ENCODE measurements at regions not wholly inside any gene's neighbourhood (a gene's known extent, or its start where the extent isn't known, plus 50 kb on each side); places are given as distances from the start of the nearest gene placed in this dataset.

DNA sequence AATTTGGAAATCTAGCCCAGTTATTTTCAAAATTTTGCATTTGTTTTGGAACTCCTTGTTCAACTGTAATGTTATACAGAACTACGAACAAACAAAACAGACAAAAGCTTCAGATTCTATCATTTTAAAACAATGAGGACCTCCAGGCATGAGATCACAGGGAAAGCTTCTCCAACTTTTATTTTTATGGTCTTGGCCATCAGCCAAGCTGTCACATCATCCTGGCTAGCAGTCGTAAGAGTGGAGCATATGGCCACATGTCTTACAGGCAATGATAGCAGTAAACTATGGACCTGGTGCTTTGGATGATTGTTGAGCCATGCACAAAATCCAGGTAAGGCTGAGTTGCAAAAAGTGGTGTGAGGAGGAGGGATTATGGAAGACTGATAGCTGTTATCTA, 299.6 kb downstream of the LMX1A start:
- TF ChIP-seq, protein P1, sequence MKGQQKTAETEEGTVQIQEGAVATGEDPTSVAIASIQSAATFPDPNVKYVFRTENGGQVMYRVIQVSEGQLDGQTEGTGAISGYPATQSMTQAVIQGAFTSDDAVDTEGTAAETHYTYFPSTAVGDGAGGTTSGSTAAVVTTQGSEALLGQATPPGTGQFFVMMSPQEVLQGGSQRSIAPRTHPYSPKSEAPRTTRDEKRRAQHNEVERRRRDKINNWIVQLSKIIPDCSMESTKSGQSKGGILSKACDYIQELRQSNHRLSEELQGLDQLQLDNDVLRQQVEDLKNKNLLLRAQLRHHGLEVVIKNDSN (IDR thresholded peaks at IDR 0.05; ENCODE audit: borderline replicate concordance, low read depth): no peak
- no peak for TF ChIP-seq EP300 (IDR thresholded peaks at IDR 0.05; ENCODE audit: borderline replicate concordance in 1 of 2, low read depth in 1 of 2, low read length in 1 of 2)
- TF ChIP-seq, protein P2, sequence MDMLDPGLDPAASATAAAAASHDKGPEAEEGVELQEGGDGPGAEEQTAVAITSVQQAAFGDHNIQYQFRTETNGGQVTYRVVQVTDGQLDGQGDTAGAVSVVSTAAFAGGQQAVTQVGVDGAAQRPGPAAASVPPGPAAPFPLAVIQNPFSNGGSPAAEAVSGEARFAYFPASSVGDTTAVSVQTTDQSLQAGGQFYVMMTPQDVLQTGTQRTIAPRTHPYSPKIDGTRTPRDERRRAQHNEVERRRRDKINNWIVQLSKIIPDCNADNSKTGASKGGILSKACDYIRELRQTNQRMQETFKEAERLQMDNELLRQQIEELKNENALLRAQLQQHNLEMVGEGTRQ (IDR thresholded peaks at IDR 0.05; ENCODE audit: borderline replicate concordance, low read depth, low read length): no peak
- TF ChIP-seq RCOR1 (IDR thresholded peaks at IDR 0.05; ENCODE audit: low read length): no peak
- TF ChIP-seq JUND (IDR thresholded peaks at IDR 0.05): no peak
- no peak for TF ChIP-seq NFIC (IDR thresholded peaks at IDR 0.05; ENCODE audit: borderline replicate concordance)
- no peak for TF ChIP-seq SMC3 (IDR thresholded peaks at IDR 0.05; ENCODE audit: low read depth, low read length)
- TF ChIP-seq EZH2phosphoT487 (IDR thresholded peaks at IDR 0.05; ENCODE audit: borderline replicate concordance, low read depth): no peak
- no peak for TF ChIP-seq RFX5 (IDR thresholded peaks at IDR 0.05; ENCODE audit: low read length)
- TF ChIP-seq, protein P3, sequence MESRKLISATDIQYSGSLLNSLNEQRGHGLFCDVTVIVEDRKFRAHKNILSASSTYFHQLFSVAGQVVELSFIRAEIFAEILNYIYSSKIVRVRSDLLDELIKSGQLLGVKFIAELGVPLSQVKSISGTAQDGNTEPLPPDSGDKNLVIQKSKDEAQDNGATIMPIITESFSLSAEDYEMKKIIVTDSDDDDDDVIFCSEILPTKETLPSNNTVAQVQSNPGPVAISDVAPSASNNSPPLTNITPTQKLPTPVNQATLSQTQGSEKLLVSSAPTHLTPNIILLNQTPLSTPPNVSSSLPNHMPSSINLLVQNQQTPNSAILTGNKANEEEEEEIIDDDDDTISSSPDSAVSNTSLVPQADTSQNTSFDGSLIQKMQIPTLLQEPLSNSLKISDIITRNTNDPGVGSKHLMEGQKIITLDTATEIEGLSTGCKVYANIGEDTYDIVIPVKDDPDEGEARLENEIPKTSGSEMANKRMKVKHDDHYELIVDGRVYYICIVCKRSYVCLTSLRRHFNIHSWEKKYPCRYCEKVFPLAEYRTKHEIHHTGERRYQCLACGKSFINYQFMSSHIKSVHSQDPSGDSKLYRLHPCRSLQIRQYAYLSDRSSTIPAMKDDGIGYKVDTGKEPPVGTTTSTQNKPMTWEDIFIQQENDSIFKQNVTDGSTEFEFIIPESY (IDR thresholded peaks at IDR 0.05; ENCODE audit: borderline replicate concordance, low read depth): no peak
- TF ChIP-seq, protein P4, sequence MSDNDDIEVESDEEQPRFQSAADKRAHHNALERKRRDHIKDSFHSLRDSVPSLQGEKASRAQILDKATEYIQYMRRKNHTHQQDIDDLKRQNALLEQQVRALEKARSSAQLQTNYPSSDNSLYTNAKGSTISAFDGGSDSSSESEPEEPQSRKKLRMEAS (IDR thresholded peaks at IDR 0.05; ENCODE audit: low read depth): no peak
- TF ChIP-seq MXI1 (IDR thresholded peaks at IDR 0.05; ENCODE audit: low read depth, low read length): no peak
- no peak for TF ChIP-seq CHD2 (IDR thresholded peaks at IDR 0.05; ENCODE audit: low read length, partially characterized antibody)
- TF ChIP-seq, protein P5, sequence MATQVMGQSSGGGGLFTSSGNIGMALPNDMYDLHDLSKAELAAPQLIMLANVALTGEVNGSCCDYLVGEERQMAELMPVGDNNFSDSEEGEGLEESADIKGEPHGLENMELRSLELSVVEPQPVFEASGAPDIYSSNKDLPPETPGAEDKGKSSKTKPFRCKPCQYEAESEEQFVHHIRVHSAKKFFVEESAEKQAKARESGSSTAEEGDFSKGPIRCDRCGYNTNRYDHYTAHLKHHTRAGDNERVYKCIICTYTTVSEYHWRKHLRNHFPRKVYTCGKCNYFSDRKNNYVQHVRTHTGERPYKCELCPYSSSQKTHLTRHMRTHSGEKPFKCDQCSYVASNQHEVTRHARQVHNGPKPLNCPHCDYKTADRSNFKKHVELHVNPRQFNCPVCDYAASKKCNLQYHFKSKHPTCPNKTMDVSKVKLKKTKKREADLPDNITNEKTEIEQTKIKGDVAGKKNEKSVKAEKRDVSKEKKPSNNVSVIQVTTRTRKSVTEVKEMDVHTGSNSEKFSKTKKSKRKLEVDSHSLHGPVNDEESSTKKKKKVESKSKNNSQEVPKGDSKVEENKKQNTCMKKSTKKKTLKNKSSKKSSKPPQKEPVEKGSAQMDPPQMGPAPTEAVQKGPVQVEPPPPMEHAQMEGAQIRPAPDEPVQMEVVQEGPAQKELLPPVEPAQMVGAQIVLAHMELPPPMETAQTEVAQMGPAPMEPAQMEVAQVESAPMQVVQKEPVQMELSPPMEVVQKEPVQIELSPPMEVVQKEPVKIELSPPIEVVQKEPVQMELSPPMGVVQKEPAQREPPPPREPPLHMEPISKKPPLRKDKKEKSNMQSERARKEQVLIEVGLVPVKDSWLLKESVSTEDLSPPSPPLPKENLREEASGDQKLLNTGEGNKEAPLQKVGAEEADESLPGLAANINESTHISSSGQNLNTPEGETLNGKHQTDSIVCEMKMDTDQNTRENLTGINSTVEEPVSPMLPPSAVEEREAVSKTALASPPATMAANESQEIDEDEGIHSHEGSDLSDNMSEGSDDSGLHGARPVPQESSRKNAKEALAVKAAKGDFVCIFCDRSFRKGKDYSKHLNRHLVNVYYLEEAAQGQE (IDR thresholded peaks at IDR 0.05; ENCODE audit: low read depth, low read length): no peak
- TF ChIP-seq RXRA (IDR thresholded peaks at IDR 0.05; ENCODE audit: borderline replicate concordance, low read depth): no peak
- no peak for TF ChIP-seq TEAD4 (IDR thresholded peaks at IDR 0.05; ENCODE audit: borderline replicate concordance, insufficient read depth)
- no peaks in the 10 kb centered on the region for H4K20me1 ChIP-seq (ENCODE audit: insufficient read depth)
- CTCF ChIA-PET: interaction anchor here (1.8 kb wide), 1 partner anchor 17 kb away, joined by 5 read pairs; no protein-coding TSS in a partner anchor

More for the DNA sequence above, 299.6 kb downstream of the LMX1A start:
- Histone ChIP-seq H3K79me2 (ENCODE audit: insufficient read depth) (no peaks in the 10 kb centered on the region), H3K4me2 (no peak overlapping the region), H3K9me2 (no peaks in the 10 kb centered on the region), H3K27ac (ENCODE audit: low read depth in 2 of 2, low read length in 1 of 2) (no peak overlapping the region), H3K4me3 (ENCODE audit: low read depth in 2 of 2, low read length in 1 of 2) (no peak overlapping the region), H3K4me1 (ENCODE audit: control insufficient read depth in 1 of 2, insufficient read depth in 2 of 2, low read depth in 1 of 2, low read length in 1 of 2) (no peaks in the 10 kb centered on the region), H3F3A (replicated peaks; ENCODE audit: insufficient read depth) (no peaks in the 10 kb centered on the region), H3K27me3 (ENCODE audit: insufficient read depth) (no peaks in the 10 kb centered on the region), H2AFZ (ENCODE audit: low read depth) (no peak overlapping the region), H3K36me3 (replicated peaks in 1 of 2; ENCODE audit: control insufficient read depth in 1 of 2, insufficient read depth in 2 of 2, low read length in 1 of 2) (no peaks in the 10 kb centered on the region), H3K9me3 (no peaks in the 10 kb centered on the region), H3K9ac (no peak overlapping the region)
- no peak for DNase-seq
- 3% methylated on average over 2 of the region's 2 CpGs for WGBS (ENCODE audit: low lambda C conversion rate)
- POLR2A ChIA-PET: no interaction called here
